GM19397 (cell line): ENCODE measurements at regions not wholly inside any gene's neighbourhood (a gene's known extent, or its start where the extent isn't known, plus 50 kb on each side); places are given as distances from the start of the nearest gene placed in this dataset.
"Not testable (repeated sequence)": the region's sequence is repeated elsewhere in the genome, so short reads cannot be mapped to it uniquely, and the experiment has no call there.

ENCODE experiments used
- ATAC-seq: cut with Tn5 transposase; IDR thresholded peaks from one replicate; pipeline ENCODE4 v1.9.1; 2021; ENCODE audit warnings: mild to moderate bottlenecking, moderate library complexity; ENCODE audit not compliant: unreplicated experiment

- ATAC-seq: no peak
Measured at GRCh38 chr4:64216741-64217140, 192.5 kb downstream of the TECRL start.

- ATAC-seq: no peak
Measured at GRCh38 chr4:64205376-64205775, 203.9 kb downstream of the TECRL start.

GRCh38 chr4:64200001-64200555 lies 209.2 kb downstream of the TECRL start:
- ATAC-seq: no peak

- no peak for ATAC-seq
Measured at GRCh38 chr4:64195582-64195981, 213.7 kb downstream of the TECRL start.

- ATAC-seq: no peak
Measured at GRCh38 chr4:64192731-64193412, 216.4 kb downstream of the TECRL start.

- no peak for ATAC-seq
Measured at GRCh38 chr4:64174247-64174882, 234.9 kb downstream of the TECRL start.

- no peak for ATAC-seq
Measured at GRCh38 chr4:64166365-64166764, 242.9 kb downstream of the TECRL start.

GRCh38 chr4:64158648-64159326 lies 250.5 kb downstream of the TECRL start:
- peak; percentile 87 for ATAC-seq

- no peak for ATAC-seq
Measured at GRCh38 chr4:64157397-64157796, 251.9 kb downstream of the TECRL start.

- no peak for ATAC-seq
Measured at GRCh38 chr4:64156253-64156652, 253.0 kb downstream of the TECRL start.

GRCh38 chr4:64146030-64146429 lies 263.2 kb downstream of the TECRL start:
- ATAC-seq: no peak

- no peak for ATAC-seq
Measured at GRCh38 chr4:64144994-64145393, 264.3 kb downstream of the TECRL start.

- no peak for ATAC-seq
Measured at GRCh38 chr4:64130907-64131306, 278.3 kb downstream of the TECRL start.

- ATAC-seq: no peak
Measured at GRCh38 chr4:64125354-64125753, 283.9 kb downstream of the TECRL start.

GRCh38 chr4:64121803-64122202 lies 287.4 kb downstream of the TECRL start:
- no peak for ATAC-seq

GRCh38 chr4:64105903-64106302 lies 303.3 kb downstream of the TECRL start:
- ATAC-seq: no peak

- no peak for ATAC-seq
Measured at GRCh38 chr4:64095398-64095797, 313.9 kb downstream of the TECRL start.

- no peak for ATAC-seq
Measured at GRCh38 chr4:64079316-64079715, 329.9 kb downstream of the TECRL start.

- no peak for ATAC-seq
Measured at GRCh38 chr4:64068096-64068495, 341.2 kb downstream of the TECRL start.

- no peak for ATAC-seq
Measured at GRCh38 chr4:64062991-64063390, 346.3 kb downstream of the TECRL start.

- ATAC-seq: not testable (repeated sequence)
Measured at GRCh38 chr4:64037033-64037432, 372.2 kb downstream of the TECRL start.

- no peak for ATAC-seq
Measured at GRCh38 chr4:64022560-64022959, 386.7 kb downstream of the TECRL start.
